ENCODE measurements at regions not wholly inside any gene's neighbourhood (a gene's known extent, or its start where the extent isn't known, plus 50 kb on each side); places are given as distances from the start of the nearest gene placed in this dataset.

GRCh38 chr6:139556532-139556931, 182.1 kb upstream of the CITED2 start:
- no peak for DNase-seq (ENCODE audit: low read depth)
- no peak for TF ChIP-seq CTCF (conservative IDR thresholded peaks at IDR 0.05; ENCODE audit: low read depth, low read length)
- no peak overlapping the region for H3K4me3 ChIP-seq (ENCODE audit: low read length)

- no peak overlapping the region for H3K4me3 ChIP-seq (ENCODE audit: low read length)
- TF ChIP-seq CTCF (conservative IDR thresholded peaks at IDR 0.05; ENCODE audit: low read depth, low read length), result no peak
- no peak for DNase-seq (ENCODE audit: low read depth)
Measured at GRCh38 chr6:139553916-139554315, 179.5 kb upstream of the CITED2 start.

- no peak overlapping the region for H3K4me3 ChIP-seq (ENCODE audit: low read length)
- no peak for TF ChIP-seq CTCF (conservative IDR thresholded peaks at IDR 0.05; ENCODE audit: low read depth, low read length)
- no peak for DNase-seq (ENCODE audit: low read depth)
Measured at GRCh38 chr6:139551376-139551775, 176.9 kb upstream of the CITED2 start.

GRCh38 chr6:139550361-139550760, 175.9 kb upstream of the CITED2 start:
- no peak overlapping the region for H3K4me3 ChIP-seq (ENCODE audit: low read length)
- TF ChIP-seq CTCF (conservative IDR thresholded peaks at IDR 0.05; ENCODE audit: low read depth, low read length), result no peak
- no peak for DNase-seq (ENCODE audit: low read depth)

GRCh38 chr6:139549561-139550070, 175.2 kb upstream of the CITED2 start:
- no peak for DNase-seq (ENCODE audit: low read depth)
- no peak for TF ChIP-seq CTCF (conservative IDR thresholded peaks at IDR 0.05; ENCODE audit: low read depth, low read length)
- H3K4me3 ChIP-seq (ENCODE audit: low read length), result no peak overlapping the region

GRCh38 chr6:139547804-139548203, 173.4 kb upstream of the CITED2 start:
- TF ChIP-seq CTCF (conservative IDR thresholded peaks at IDR 0.05; ENCODE audit: low read depth, low read length), result no peak
- no peak overlapping the region for H3K4me3 ChIP-seq (ENCODE audit: low read length)
- DNase-seq (ENCODE audit: low read depth), result no peak

GRCh38 chr6:139547122-139547776, 172.8 kb upstream of the CITED2 start:
- DNase-seq (ENCODE audit: low read depth), result no peak
- TF ChIP-seq CTCF (conservative IDR thresholded peaks at IDR 0.05; ENCODE audit: low read depth, low read length), result no peak
- no peak overlapping the region for H3K4me3 ChIP-seq (ENCODE audit: low read length)
